Endothelial cell of umbilical vein (primary cell): ENCODE measurements at regions not wholly inside any gene's neighbourhood (a gene's known extent, or its start where the extent isn't known, plus 50 kb on each side); places are given as distances from the start of the nearest gene placed in this dataset.

Source experiments
- BruUV-seq: library from RNA; stranded (reverse); fragments of 400-500 nt; replicated peaks from 2 replicates; lab custom pipeline; 2021; lab: Mats Ljungman, UMichigan
- CTCF ChIA-PET: fragments of 300-600, 350-600 bp; sonication (Branson Sonifier 250); formaldehyde crosslinking; loops from one replicate; lab custom pipeline; 2021; ENCODE audit warnings: antibody characterized with exemption, inconsistent platforms; lab: Charles Lee
- POLR2A ChIA-PET: fragments of 300-600, 350-600 bp; sonication (Branson Sonifier 250); formaldehyde crosslinking; loops from one replicate; lab custom pipeline; 2021; ENCODE audit warnings: antibody characterized with exemption, inconsistent platforms; lab: Charles Lee
- DNase-seq: peaks from one replicate; pipeline ENCODE4 v3.0.0-alpha.2; 2011; ENCODE audit warnings: low read depth, low spot score
- FAIRE-seq: peaks from 2 replicates; lab custom pipeline; 2011; peaks lifted over from hg19 to GRCh38; lab: Jason Lieb, UNC
- H2AFZ ChIP-seq: 2 replicates; pipeline ENCODE4 v1.6.0; 2012; ENCODE audit warnings: low read depth, low read length, control low read depth, inconsistent platforms
- H3K27ac ChIP-seq: 2 replicates; pipeline ENCODE4 v1.5.1; 2011; ENCODE audit warnings: low read depth, mild to moderate bottlenecking, control low read depth, low read length, moderate library complexity; ENCODE audit not compliant: insufficient read depth
- H3K27me3 ChIP-seq, 2 experiments: 2 replicates each; pipeline versions ENCODE4 v1.6.0 to v1.6.1; 2011; ENCODE audit warnings: low read length in 2 of 2, mixed read lengths in 1 of 2; ENCODE audit not compliant: control insufficient read depth in 2 of 2, insufficient read depth in 2 of 2
- H3K36me3 ChIP-seq, 2 experiments: 2 replicates in 1 of 2; 3 replicates in 1 of 2; pipeline ENCODE4 v1.5.1; 2011; ENCODE audit warnings: low read length in 2 of 2, mild to moderate bottlenecking in 1 of 2, moderate library complexity in 1 of 2; ENCODE audit not compliant: control insufficient read depth in 2 of 2, insufficient read depth in 2 of 2; ENCODE audit errors: extremely low read depth in 1 of 2
- H3K4me1 ChIP-seq: 3 replicates; pipeline ENCODE4 v1.5.1; 2011; ENCODE audit warnings: mild to moderate bottlenecking, low read length; ENCODE audit not compliant: control insufficient read depth, insufficient read depth; ENCODE audit errors: extremely low read depth
- H3K4me2 ChIP-seq: 2 replicates; pipeline ENCODE4 v1.6.1; 2011; ENCODE audit warnings: low read length, control low read depth, mixed read lengths; ENCODE audit not compliant: insufficient read depth
- H3K4me3 ChIP-seq, 3 experiments: fragments of 200-600 bp in 1 of 3; sonication (generic), shearing (Covaris generic) in 1 of 3; replicated peaks in 1 of 3; 2 replicates each; pipeline ENCODE4 v1.5.1; 2011 to 2016; ENCODE audit warnings: control low read depth in 3 of 3, low read length in 3 of 3, mild to moderate bottlenecking in 2 of 3, inconsistent platforms in 1 of 3, low read depth in 1 of 3, moderate library complexity in 1 of 3; ENCODE audit not compliant: insufficient read depth in 1 of 3
- H3K79me2 ChIP-seq: 2 replicates; pipeline ENCODE4 v1.6.0; 2012; ENCODE audit warnings: low read length, inconsistent platforms; ENCODE audit not compliant: control insufficient read depth, insufficient read depth
- H3K9ac ChIP-seq: replicated peaks from 2 replicates; pipeline ENCODE3; 2011; ENCODE audit warnings: low read length, control low read depth; ENCODE audit not compliant: insufficient read depth; ENCODE audit errors: extremely low read depth
- H3K9me1 ChIP-seq: replicated peaks from 3 replicates; pipeline ENCODE4 v1.6.0; 2011; ENCODE audit warnings: mild to moderate bottlenecking, low read length; ENCODE audit not compliant: control insufficient read depth, insufficient read depth; ENCODE audit errors: extremely low read depth
- H3K9me3 ChIP-seq: replicated peaks from 2 replicates; pipeline ENCODE4 v1.5.1; 2012; ENCODE audit warnings: low read length, inconsistent platforms; ENCODE audit not compliant: control insufficient read depth, insufficient read depth
- H4K20me1 ChIP-seq: replicated peaks from 2 replicates; pipeline ENCODE3; 2011; ENCODE audit warnings: mild to moderate bottlenecking, low read length; ENCODE audit not compliant: control insufficient read depth, insufficient read depth; ENCODE audit errors: extremely low read depth
- CTCF ChIP-seq, 2 donors: IDR thresholded peaks; 1 replicate in 1 of 2; 2 replicates in 1 of 2; pipeline ENCODE4 v1.5.1; 2011; ENCODE audit warnings: low read length in 2 of 2, mild to moderate bottlenecking in 2 of 2, moderate library complexity in 2 of 2, control low read depth in 1 of 2, inconsistent platforms in 1 of 2, low read depth in 1 of 2; ENCODE audit not compliant: insufficient read depth in 1 of 2; ENCODE audit errors: extremely low read depth in 1 of 2
- EZH2 ChIP-seq: IDR thresholded peaks from 2 replicates; pipeline ENCODE4 v1.6.1; 2012; ENCODE audit warnings: borderline replicate concordance, low read depth, mild to moderate bottlenecking, moderate library complexity, low read length, inconsistent platforms; ENCODE audit not compliant: severe bottlenecking
- FOS ChIP-seq: IDR thresholded peaks from 2 replicates; pipeline ENCODE4 v1.6.1; 2011; ENCODE audit warnings: mild to moderate bottlenecking, low read length, moderate library complexity, borderline replicate concordance; ENCODE audit not compliant: insufficient read depth
- GATA2 ChIP-seq: IDR thresholded peaks from 2 replicates; pipeline ENCODE4 v1.7.0; 2011; ENCODE audit warnings: low read depth, mild to moderate bottlenecking, moderate library complexity, mixed read lengths, low read length; ENCODE audit not compliant: insufficient read length, insufficient read depth
- JUN ChIP-seq: IDR thresholded peaks from 2 replicates; pipeline ENCODE4 v1.6.1; 2011; ENCODE audit warnings: borderline replicate concordance, low read depth; ENCODE audit not compliant: insufficient read length, insufficient read depth
- MAX ChIP-seq: IDR thresholded peaks from 2 replicates; pipeline ENCODE4 v1.6.1; 2011; ENCODE audit not compliant: insufficient read depth, insufficient read length
- MYC ChIP-seq: IDR thresholded peaks from one replicate; pipeline ENCODE4 v1.6.1; 2011; ENCODE audit warnings: mild to moderate bottlenecking, low read depth, low read length
- POLR2A ChIP-seq: IDR thresholded peaks from 2 replicates; pipeline ENCODE4 v1.6.1; 2012; ENCODE audit warnings: low read depth, mild to moderate bottlenecking, control low read depth, low read length
- POLR2AphosphoS5 ChIP-seq: IDR thresholded peaks from 2 replicates; pipeline ENCODE4 v1.6.1; 2012; ENCODE audit warnings: low read depth, mild to moderate bottlenecking, control low read depth, low read length, moderate library complexity; ENCODE audit not compliant: insufficient read depth
- dilution Hi-C: fragments of 300-500 bp; cut with MboI; formaldehyde crosslinking; loops from one replicate; pipeline ENCODE4 v1.15.0; 2019; ENCODE audit warnings: low sequenced_read_pairs; ENCODE audit not compliant: extremely low pct_ligation_motif_present
- intact Hi-C: fragments of 100-400 bp; cut with micrococcal nuclease; formaldehyde crosslinking; loops from one replicate; pipeline ENCODE4 v1.10.0; 2022

GRCh38 chr12:74429535-74429934 is 108.1 kb upstream of the ATXN7L3B start:
- no peaks in the 10 kb centered on the region for H3K4me1 ChIP-seq
- POLR2A ChIA-PET = no interaction called here
- no peaks in the 10 kb centered on the region for H3K9me1 ChIP-seq
- H3K9ac ChIP-seq = no peak overlapping the region
- H3K36me3 ChIP-seq = no peaks in the 10 kb centered on the region
- DNase-seq (no peak), FAIRE-seq (no peak)
- H3K4me3 ChIP-seq = no peak overlapping the region
- H3K27ac ChIP-seq = no peak overlapping the region
- no peaks in the 10 kb centered on the region for H3K79me2 ChIP-seq
- no peak overlapping the region for H3K4me2 ChIP-seq
- H3K9me3 ChIP-seq = no peaks in the 10 kb centered on the region
- dilution Hi-C loops (no loop called here), intact Hi-C loops (no loop called here)
- no peak overlapping the region for H2AFZ ChIP-seq
- CTCF ChIA-PET = interaction anchor here (0.9 kb wide), 1 partner anchor 13 kb away, joined by 3 read pairs; no protein-coding TSS in a partner anchor
- no peaks in the 10 kb centered on the region for H3K27me3 ChIP-seq
- no TSS peak for BruUV-seq
- H4K20me1 ChIP-seq = no peaks in the 10 kb centered on the region
- TF ChIP-seq FOS (no peak), CTCF (IDR thresholded peaks at IDR 0.05; ENCODE audit: extremely low read depth in 1 of 2, insufficient read depth in 1 of 2, low read depth in 1 of 2, low read length in 2 of 2) (no peak), MYC (no peak), MAX (no peak), POLR2A (no peak), EZH2 (no peak), POLR2AphosphoS5 (no peak), GATA2 (no peak), JUN (no peak)
